PFSK-1 (cell line): ENCODE measurements at regions not wholly inside any gene's neighbourhood (a gene's known extent, or its start where the extent isn't known, plus 50 kb on each side); places are given as distances from the start of the nearest gene placed in this dataset.

Experiments used
- POLR2AphosphoS5 ChIP-seq: IDR thresholded peaks from 2 replicates; pipeline ENCODE4 v1.6.1; 2012; ENCODE audit warnings: low read depth, mild to moderate bottlenecking, control low read depth, low read length, moderate library complexity
- TAF1 ChIP-seq: IDR thresholded peaks from 2 replicates; pipeline ENCODE4 v1.6.1; 2012; ENCODE audit warnings: low read length, control low read depth, borderline replicate concordance; ENCODE audit not compliant: insufficient read depth
- TF ChIP-seq, protein P1 (sequence below), 2 experiments: IDR thresholded peaks; 2 replicates each; pipeline versions ENCODE4 v1.6.1 to v1.8.0; 2011 to 2012; ENCODE audit warnings: low read depth in 2 of 2, low read length in 2 of 2, control low read depth in 1 of 2, inconsistent platforms in 1 of 2, mild to moderate bottlenecking in 1 of 2, moderate library complexity in 1 of 2; ENCODE audit not compliant: insufficient read depth in 1 of 2

DNA sequence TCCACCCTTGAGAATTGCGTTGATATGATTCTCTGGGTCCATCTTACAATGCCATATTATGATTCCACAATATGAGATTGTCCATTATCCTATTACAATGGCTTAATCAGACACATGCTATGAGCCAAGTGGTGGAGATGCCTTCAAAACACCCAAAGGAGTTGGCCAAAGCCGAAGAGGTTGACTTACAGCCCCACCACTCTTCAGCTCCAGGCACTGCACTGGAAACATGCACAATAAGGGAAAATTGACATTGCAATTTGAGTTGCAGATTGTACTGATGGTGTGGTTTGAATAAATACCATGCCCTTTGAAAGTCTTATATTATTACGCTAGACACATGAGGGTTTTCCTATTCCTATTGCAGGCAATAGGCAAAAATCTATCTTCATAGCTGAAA, 75.4 kb upstream of the TNFSF11 start:
- TF ChIP-seq POLR2AphosphoS5 (no peak), TAF1 (no peak)
- TF ChIP-seq, protein P1, sequence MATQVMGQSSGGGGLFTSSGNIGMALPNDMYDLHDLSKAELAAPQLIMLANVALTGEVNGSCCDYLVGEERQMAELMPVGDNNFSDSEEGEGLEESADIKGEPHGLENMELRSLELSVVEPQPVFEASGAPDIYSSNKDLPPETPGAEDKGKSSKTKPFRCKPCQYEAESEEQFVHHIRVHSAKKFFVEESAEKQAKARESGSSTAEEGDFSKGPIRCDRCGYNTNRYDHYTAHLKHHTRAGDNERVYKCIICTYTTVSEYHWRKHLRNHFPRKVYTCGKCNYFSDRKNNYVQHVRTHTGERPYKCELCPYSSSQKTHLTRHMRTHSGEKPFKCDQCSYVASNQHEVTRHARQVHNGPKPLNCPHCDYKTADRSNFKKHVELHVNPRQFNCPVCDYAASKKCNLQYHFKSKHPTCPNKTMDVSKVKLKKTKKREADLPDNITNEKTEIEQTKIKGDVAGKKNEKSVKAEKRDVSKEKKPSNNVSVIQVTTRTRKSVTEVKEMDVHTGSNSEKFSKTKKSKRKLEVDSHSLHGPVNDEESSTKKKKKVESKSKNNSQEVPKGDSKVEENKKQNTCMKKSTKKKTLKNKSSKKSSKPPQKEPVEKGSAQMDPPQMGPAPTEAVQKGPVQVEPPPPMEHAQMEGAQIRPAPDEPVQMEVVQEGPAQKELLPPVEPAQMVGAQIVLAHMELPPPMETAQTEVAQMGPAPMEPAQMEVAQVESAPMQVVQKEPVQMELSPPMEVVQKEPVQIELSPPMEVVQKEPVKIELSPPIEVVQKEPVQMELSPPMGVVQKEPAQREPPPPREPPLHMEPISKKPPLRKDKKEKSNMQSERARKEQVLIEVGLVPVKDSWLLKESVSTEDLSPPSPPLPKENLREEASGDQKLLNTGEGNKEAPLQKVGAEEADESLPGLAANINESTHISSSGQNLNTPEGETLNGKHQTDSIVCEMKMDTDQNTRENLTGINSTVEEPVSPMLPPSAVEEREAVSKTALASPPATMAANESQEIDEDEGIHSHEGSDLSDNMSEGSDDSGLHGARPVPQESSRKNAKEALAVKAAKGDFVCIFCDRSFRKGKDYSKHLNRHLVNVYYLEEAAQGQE (IDR thresholded peaks at IDR 0.05; ENCODE audit: insufficient read depth in 1 of 2, low read depth in 2 of 2, low read length in 2 of 2), result no peak
